ENCODE measurements at regions not wholly inside any gene's neighbourhood (a gene's known extent, or its start where the extent isn't known, plus 50 kb on each side); places are given as distances from the start of the nearest gene placed in this dataset.

DNA sequence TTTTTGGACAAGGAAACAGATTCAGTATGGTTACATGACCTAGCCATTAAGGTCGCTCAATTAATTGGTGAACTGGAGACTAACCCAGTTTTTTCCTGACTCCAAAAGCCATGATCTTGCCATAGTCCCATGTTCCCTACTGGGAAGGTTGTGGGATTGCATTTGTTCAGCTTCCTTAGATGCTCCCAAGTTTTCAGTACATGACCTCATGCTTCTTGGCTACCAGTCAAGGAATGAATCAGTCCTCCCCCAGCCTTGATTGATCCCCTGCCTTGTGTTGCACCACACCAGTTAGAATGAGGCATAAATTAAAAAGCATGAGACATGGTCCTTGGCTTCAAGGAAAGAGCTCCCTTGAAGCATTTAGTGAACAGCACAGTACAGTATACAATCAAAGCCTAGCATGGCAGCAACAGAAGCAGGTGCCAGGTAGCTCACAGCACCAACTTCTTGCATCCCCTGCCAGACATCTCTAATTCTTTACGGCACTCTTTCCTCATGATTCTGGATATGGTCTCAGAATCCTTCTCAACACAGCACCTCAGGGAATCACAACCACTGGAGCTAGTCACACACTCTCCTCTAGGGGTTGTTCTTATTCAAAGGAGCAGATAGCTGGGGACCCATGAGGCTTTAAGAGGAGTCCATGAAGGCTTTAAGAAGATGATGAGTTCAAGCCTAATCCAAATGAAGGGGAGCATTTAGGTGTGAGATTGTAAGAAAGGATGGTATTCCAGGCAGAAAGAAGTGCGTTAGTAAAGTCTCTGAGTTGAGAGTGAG, 295.5 kb upstream of the CLINT1 start:
- Histone ChIP-seq H3K27ac (no peak overlapping the region), H3K4me3 (no peak overlapping the region), H3K36me3 (replicated peaks in 1 of 2; ENCODE audit: insufficient read depth in 1 of 2, low read depth in 2 of 2) (no peaks in the 10 kb centered on the region), H3K4me1 (peaks cover 5% of the 10 kb centered on the region), H3K27me3 (no peaks in the 10 kb centered on the region), H3K9me3 (no peaks in the 10 kb centered on the region)
- ATAC-seq = peak; percentile 88
- peak; percentile 27 to 64 (median 38) for DNase-seq
- intact Hi-C loops (cut with DNase I) = no loop called here
- WGBS, 2 donors = 80 to 83% methylated on average over 3 of the region's 3 CpGs
- TF ChIP-seq POLR2A (IDR thresholded peaks at IDR 0.05) = no peak
- TF ChIP-seq, protein P1, sequence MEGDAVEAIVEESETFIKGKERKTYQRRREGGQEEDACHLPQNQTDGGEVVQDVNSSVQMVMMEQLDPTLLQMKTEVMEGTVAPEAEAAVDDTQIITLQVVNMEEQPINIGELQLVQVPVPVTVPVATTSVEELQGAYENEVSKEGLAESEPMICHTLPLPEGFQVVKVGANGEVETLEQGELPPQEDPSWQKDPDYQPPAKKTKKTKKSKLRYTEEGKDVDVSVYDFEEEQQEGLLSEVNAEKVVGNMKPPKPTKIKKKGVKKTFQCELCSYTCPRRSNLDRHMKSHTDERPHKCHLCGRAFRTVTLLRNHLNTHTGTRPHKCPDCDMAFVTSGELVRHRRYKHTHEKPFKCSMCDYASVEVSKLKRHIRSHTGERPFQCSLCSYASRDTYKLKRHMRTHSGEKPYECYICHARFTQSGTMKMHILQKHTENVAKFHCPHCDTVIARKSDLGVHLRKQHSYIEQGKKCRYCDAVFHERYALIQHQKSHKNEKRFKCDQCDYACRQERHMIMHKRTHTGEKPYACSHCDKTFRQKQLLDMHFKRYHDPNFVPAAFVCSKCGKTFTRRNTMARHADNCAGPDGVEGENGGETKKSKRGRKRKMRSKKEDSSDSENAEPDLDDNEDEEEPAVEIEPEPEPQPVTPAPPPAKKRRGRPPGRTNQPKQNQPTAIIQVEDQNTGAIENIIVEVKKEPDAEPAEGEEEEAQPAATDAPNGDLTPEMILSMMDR (IDR thresholded peaks at IDR 0.05) = no peak

DNA sequence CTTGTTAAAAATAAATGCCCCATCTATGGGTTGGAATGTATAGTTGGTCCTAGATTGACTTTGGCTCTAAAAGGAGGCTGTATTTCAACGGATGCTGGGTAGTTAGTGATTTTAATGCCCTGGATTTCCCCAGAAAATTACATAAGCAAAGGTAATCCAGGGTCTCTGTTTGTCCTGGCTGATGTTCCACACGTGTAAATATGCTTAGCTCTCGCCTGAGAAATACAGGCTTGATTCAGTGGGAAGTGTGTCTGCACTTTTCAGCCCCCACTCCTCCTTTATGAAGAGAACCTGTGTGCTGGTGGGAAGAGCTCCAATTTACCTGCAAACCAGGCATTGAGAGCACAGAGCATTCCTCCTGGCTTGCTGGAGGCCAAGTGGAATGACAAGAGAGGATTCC, 294.6 kb upstream of the CLINT1 start:
- H3K9me3 ChIP-seq = no peaks in the 10 kb centered on the region
- no peak for TF ChIP-seq POLR2A (IDR thresholded peaks at IDR 0.05)
- TF ChIP-seq, protein P1 (IDR thresholded peaks at IDR 0.05) = no peak
- intact Hi-C loops (cut with DNase I) = no loop called here
- DNase-seq (no peak), ATAC-seq (no peak)
- no peaks in the 10 kb centered on the region for H3K27me3 ChIP-seq
- no peaks in the 10 kb centered on the region for H3K36me3 ChIP-seq (replicated peaks in 1 of 2; ENCODE audit: insufficient read depth in 1 of 2, low read depth in 2 of 2)
- no peak overlapping the region for H3K27ac ChIP-seq
- H3K4me1 ChIP-seq = peaks cover 5% of the 10 kb centered on the region
- 23 to 26% methylated on average over 3 of the region's 3 CpGs for WGBS, 2 donors
- H3K4me3 ChIP-seq = no peak overlapping the region

DNA sequence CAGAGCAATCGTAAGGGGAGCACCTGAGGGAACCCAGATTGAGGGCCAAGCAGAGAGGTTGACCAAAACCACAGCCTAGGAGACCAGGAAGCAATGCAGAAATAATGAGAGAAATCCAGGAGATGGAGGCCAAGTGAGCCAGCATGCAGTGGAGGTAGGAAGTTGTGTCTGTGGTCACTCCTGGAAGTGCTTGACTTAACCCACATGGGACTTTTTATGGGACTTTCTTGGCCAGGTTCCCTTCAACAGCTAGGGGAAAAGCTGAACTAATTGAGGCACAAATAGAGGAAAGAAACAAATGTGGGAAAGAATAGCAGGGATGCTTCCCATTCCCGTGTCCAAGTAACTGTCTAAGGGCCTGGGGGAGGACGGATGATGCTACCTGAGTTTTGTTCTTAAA, 293.2 kb upstream of the CLINT1 start:
- no peaks in the 10 kb centered on the region for H3K36me3 ChIP-seq (replicated peaks in 1 of 2; ENCODE audit: insufficient read depth in 1 of 2, low read depth in 2 of 2)
- no peak for TF ChIP-seq POLR2A (IDR thresholded peaks at IDR 0.05)
- TF ChIP-seq, protein P1 (IDR thresholded peaks at IDR 0.05) = no peak
- intact Hi-C loops (cut with DNase I) = no loop called here

GRCh38 chr5:158147227-158147626, 288.3 kb upstream of the CLINT1 start:
- intact Hi-C loops (cut with DNase I) = no loop called here
- Histone ChIP-seq H3K4me1 (no peaks in the 10 kb centered on the region), H3K9me3 (no peaks in the 10 kb centered on the region), H3K4me3 (no peak overlapping the region), H3K27me3 (no peaks in the 10 kb centered on the region), H3K27ac (no peak overlapping the region), H3K36me3 (replicated peaks in 1 of 2; ENCODE audit: insufficient read depth in 1 of 2, low read depth in 2 of 2) (no peaks in the 10 kb centered on the region)
- TF ChIP-seq, protein P1 (IDR thresholded peaks at IDR 0.05) = no peak
- TF ChIP-seq POLR2A (IDR thresholded peaks at IDR 0.05) = no peak
- no peak for DNase-seq
- no peak for ATAC-seq
- 54 to 63% methylated on average over 1 of the region's 1 CpG for WGBS, 2 donors

More for the DNA sequence above, 293.2 kb upstream of the CLINT1 start:
- no peaks in the 10 kb centered on the region for H3K27me3 ChIP-seq
- no peak for DNase-seq
- H3K4me3 ChIP-seq = no peak overlapping the region
- no peak for ATAC-seq
- H3K9me3 ChIP-seq = no peaks in the 10 kb centered on the region
- peaks cover 5% of the 10 kb centered on the region for H3K4me1 ChIP-seq
- 82 to 91% methylated on average over 3 of the region's 3 CpGs for WGBS, 2 donors
- H3K27ac ChIP-seq = no peak overlapping the region

DNA sequence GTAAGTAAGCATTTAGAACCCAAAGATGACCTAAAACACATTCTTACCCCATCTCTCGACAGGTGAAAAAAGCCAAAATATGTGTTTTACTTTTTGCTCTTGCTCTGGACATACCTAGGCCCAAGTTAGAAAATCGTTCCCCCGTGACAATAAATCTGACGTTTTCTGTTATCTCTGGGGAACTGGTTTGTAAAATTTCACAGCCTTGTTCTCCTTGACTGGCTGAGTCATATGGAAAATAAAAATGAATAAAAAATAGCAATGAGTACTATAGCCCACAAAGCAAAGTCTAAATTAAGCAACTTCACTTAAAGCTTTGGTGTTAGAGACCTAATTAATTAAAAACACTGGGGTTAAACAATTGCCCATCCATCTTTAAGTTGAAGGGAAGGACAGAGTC, 286.9 kb upstream of the CLINT1 start:
- no peaks in the 10 kb centered on the region for H3K9me3 ChIP-seq
- no peaks in the 10 kb centered on the region for H3K27me3 ChIP-seq
- no peak for TF ChIP-seq POLR2A (IDR thresholded peaks at IDR 0.05)
- TF ChIP-seq, protein P1 (IDR thresholded peaks at IDR 0.05) = no peak
- intact Hi-C loops (cut with DNase I) = no loop called here
- H3K27ac ChIP-seq = no peak overlapping the region
- no peaks in the 10 kb centered on the region for H3K36me3 ChIP-seq (replicated peaks in 1 of 2; ENCODE audit: insufficient read depth in 1 of 2, low read depth in 2 of 2)
- no peak overlapping the region for H3K4me3 ChIP-seq
- DNase-seq = no peak
- H3K4me1 ChIP-seq = no peaks in the 10 kb centered on the region
- WGBS, 2 donors = 76 to 86% methylated on average over 4 of the region's 4 CpGs
- ATAC-seq = no peak
